HepG2 (cell line): ENCODE measurements at regions not wholly inside any gene's neighbourhood (a gene's known extent, or its start where the extent isn't known, plus 50 kb on each side); places are given as distances from the start of the nearest gene placed in this dataset.

Experiments
- ATAC-seq: fragments of 200-7000 bp; cut with Tn5 transposase; 3 replicates; pipeline ENCODE4 v1.9.1; 2020; ENCODE audit warnings: mild to moderate bottlenecking, moderate library complexity
- BruUV-seq: library from RNA; stranded (reverse); fragments of 400-500 nt; replicated peaks from 2 replicates; lab custom pipeline; 2021; lab: Mats Ljungman, UMichigan
- CTCF ChIA-PET: fragments of 300-600 bp; formaldehyde crosslinking; extraction: SDS; loops from one replicate; lab custom pipeline; 2021; ENCODE audit warnings: low total read pairs, inconsistent platforms, low intra/inter-chr PET ratio; lab: Yijun Ruan, JAX
- POLR2A ChIA-PET: fragments of 350-600 bp; sonication (Branson Sonifier 250); formaldehyde crosslinking; loops from one replicate; lab custom pipeline; 2020; ENCODE audit warnings: antibody characterized with exemption, inconsistent platforms; lab: Yijun Ruan, JAX
- DNase-seq: peaks from one replicate; pipeline ENCODE4 v3.0.0-alpha.2; 2015; ENCODE audit warnings: low spot score
- FAIRE-seq: peaks from 3 replicates; lab custom pipeline; 2011; peaks lifted over from hg19 to GRCh38; lab: Jason Lieb, UNC
- H2AFZ ChIP-seq: one replicate; pipeline ENCODE4 v1.6.1; 2011; ENCODE audit warnings: low read length, inconsistent platforms
- H3K27ac ChIP-seq: fragments of 300-600 bp; 3 replicates; pipeline ENCODE4 v1.8.0; 2011; ENCODE audit warnings: mixed run types, mild to moderate bottlenecking, mixed read lengths, low read length, inconsistent platforms; ENCODE audit not compliant: insufficient read depth; ENCODE audit errors: extremely low read length
- H3K27me3 ChIP-seq, 2 experiments: fragments of 200-600 bp in 1 of 2; 2 replicates in 1 of 2; 3 replicates in 1 of 2; pipeline versions ENCODE4 v1.6.0 to v1.8.0; 2011; ENCODE audit warnings: low read length in 2 of 2, mild to moderate bottlenecking in 2 of 2, moderate library complexity in 2 of 2, inconsistent platforms in 1 of 2; ENCODE audit not compliant: insufficient read depth in 2 of 2, control insufficient read depth in 1 of 2
- H3K36me3 ChIP-seq, 2 experiments: fragments of 200-600 bp in 1 of 2; replicated peaks in 1 of 2; 2 replicates in 1 of 2; 3 replicates in 1 of 2; pipeline versions ENCODE4 v1.5.1 to v1.8.0; 2011; ENCODE audit warnings: low read length in 2 of 2, inconsistent platforms in 1 of 2; ENCODE audit not compliant: insufficient read depth in 2 of 2, control insufficient read depth in 1 of 2
- H3K4me1 ChIP-seq: 2 replicates; pipeline ENCODE4 v1.5.1; 2012; ENCODE audit warnings: low read length, inconsistent platforms; ENCODE audit not compliant: insufficient read depth
- H3K4me2 ChIP-seq: 2 replicates; pipeline ENCODE4 v1.6.0; 2011; ENCODE audit warnings: low read depth, low read length, inconsistent platforms
- H3K4me3 ChIP-seq, 3 experiments: fragments of 200-600 bp in 1 of 3; sonication (generic), shearing (Covaris generic) in 1 of 3; replicated peaks in 1 of 3; 2 replicates each; pipeline ENCODE4 v1.5.1; 2011 to 2016; ENCODE audit warnings: low read length in 3 of 3, inconsistent platforms in 2 of 3, low read depth in 2 of 3, mild to moderate bottlenecking in 2 of 3, control low read depth in 1 of 3, mixed read lengths in 1 of 3; ENCODE audit not compliant: insufficient read depth in 1 of 3
- H3K79me2 ChIP-seq: one replicate; pipeline ENCODE4 v1.6.1; 2011; ENCODE audit warnings: low read length, inconsistent platforms; ENCODE audit not compliant: insufficient read depth
- H3K9ac ChIP-seq: 2 replicates; pipeline ENCODE4 v1.6.0; 2011; ENCODE audit warnings: mild to moderate bottlenecking, low read depth, low read length, inconsistent platforms; ENCODE audit not compliant: insufficient read depth
- H3K9me3 ChIP-seq: 2 replicates; pipeline ENCODE4 v1.5.1; 2012; ENCODE audit warnings: mild to moderate bottlenecking, low read length
- H4K20me1 ChIP-seq: 2 replicates; pipeline ENCODE4 v1.6.0; 2011; ENCODE audit warnings: inconsistent platforms, mild to moderate bottlenecking, low read length, moderate library complexity; ENCODE audit not compliant: insufficient read depth
- ARID3A ChIP-seq: IDR thresholded peaks from 2 replicates; pipeline ENCODE4 v1.6.1; 2012; ENCODE audit warnings: low read depth, low read length, improper control_type of control experiment
- NCOA1 ChIP-seq: sonication (generic); formaldehyde crosslinking; IDR thresholded peaks from 2 replicates; pipeline ENCODE4 v1.9.0; 2021; ENCODE audit warnings: missing genetic modification reagents
- PRMT3 ChIP-seq: sonication (generic); formaldehyde crosslinking; IDR thresholded peaks from 2 replicates; pipeline ENCODE4 v1.8.1; 2022; ENCODE audit warnings: low read depth, mild to moderate bottlenecking, moderate library complexity, missing genetic modification reagents, borderline replicate concordance
- ZFP36L1 ChIP-seq: sonication (generic); formaldehyde crosslinking; IDR thresholded peaks from 2 replicates; pipeline ENCODE4 v1.8.0; 2022; ENCODE audit warnings: mild to moderate bottlenecking, missing genetic modification reagents, moderate library complexity
- ZMYM2 ChIP-seq: sonication (generic); formaldehyde crosslinking; IDR thresholded peaks from 2 replicates; pipeline ENCODE4 v1.8.0; 2022; ENCODE audit warnings: mild to moderate bottlenecking, missing genetic modification reagents
- ZNF382 ChIP-seq: sonication (generic); formaldehyde crosslinking; IDR thresholded peaks from 2 replicates; pipeline ENCODE4 v1.5.0; 2020; ENCODE audit warnings: missing genetic modification reagents, mild to moderate bottlenecking, borderline replicate concordance
- ZSCAN22 ChIP-seq: sonication (generic); formaldehyde crosslinking; IDR thresholded peaks from 2 replicates; pipeline ENCODE4 v1.4.0; 2020; ENCODE audit warnings: mild to moderate bottlenecking, missing genetic modification reagents
- WGBS: methylation state at CpG from one replicate; pipeline ENCODE4 v1.1.6; 2017; ENCODE audit warnings: low lambda C conversion rate; 5-methylcytosine and 5-hydroxymethylcytosine counted together
- in situ Hi-C: cut with HindIII; loops from 2 replicates; pipeline ENCODE4 v1.10.0; 2017; ENCODE audit warnings: low pct_unique_long_range_greater_than_20kb; ENCODE audit not compliant: extremely low pct_ligation_motif_present
- intact Hi-C: fragments of 100-400 bp; cut with micrococcal nuclease; formaldehyde crosslinking; loops from one replicate; pipeline ENCODE4 v1.10.0; 2022; ENCODE audit not compliant: unreplicated experiment

- intact Hi-C loops: no loop called here
- FAIRE-seq: no peak
- H3K9ac ChIP-seq: no peak overlapping the region
- no peak overlapping the region for H3K4me2 ChIP-seq
- H3K4me3 ChIP-seq: no peak overlapping the region
- CTCF ChIA-PET: no interaction called here
- no peak for TF ChIP-seq ZFP36L1
- no peak for TF ChIP-seq ZMYM2 (CRISPR knock-in tag)
- TF ChIP-seq ARID3A: no peak
- TF ChIP-seq ZNF382 (CRISPR knock-in tag): no peak
- no peak for TF ChIP-seq NCOA1 (CRISPR knock-in tag)
- no peak for TF ChIP-seq ZSCAN22 (CRISPR knock-in tag)
- no peak for TF ChIP-seq PRMT3 (CRISPR knock-in tag)
- TF ChIP-seq, all 625 proteins: peak for 0
- H3K27ac ChIP-seq: no peak overlapping the region
- H3K79me2 ChIP-seq: no peaks in the 10 kb centered on the region
- no peaks in the 10 kb centered on the region for H3K4me1 ChIP-seq
- ATAC-seq: no peak
- H3K36me3 ChIP-seq: no peaks in the 10 kb centered on the region
- H3K27me3 ChIP-seq: no peaks in the 10 kb centered on the region; a peak in 1 of 5 replicates
- WGBS: 3% methylated on average over 5 of the region's 6 CpGs
- H3K9me3 ChIP-seq: no peaks in the 10 kb centered on the region
- no peaks in the 10 kb centered on the region for H4K20me1 ChIP-seq
- DNase-seq: no peak
- POLR2A ChIA-PET: no interaction called here
- no peak overlapping the region for H2AFZ ChIP-seq
- no TSS peak for BruUV-seq
- in situ Hi-C loops: no loop called here
Observed at GRCh38 chr18:68431111-68431921, 283.6 kb downstream of the TMX3 start.
